ENCODE measurements at regions not wholly inside any gene's neighbourhood (a gene's known extent, or its start where the extent isn't known, plus 50 kb on each side); places are given as distances from the start of the nearest gene placed in this dataset.

DNA sequence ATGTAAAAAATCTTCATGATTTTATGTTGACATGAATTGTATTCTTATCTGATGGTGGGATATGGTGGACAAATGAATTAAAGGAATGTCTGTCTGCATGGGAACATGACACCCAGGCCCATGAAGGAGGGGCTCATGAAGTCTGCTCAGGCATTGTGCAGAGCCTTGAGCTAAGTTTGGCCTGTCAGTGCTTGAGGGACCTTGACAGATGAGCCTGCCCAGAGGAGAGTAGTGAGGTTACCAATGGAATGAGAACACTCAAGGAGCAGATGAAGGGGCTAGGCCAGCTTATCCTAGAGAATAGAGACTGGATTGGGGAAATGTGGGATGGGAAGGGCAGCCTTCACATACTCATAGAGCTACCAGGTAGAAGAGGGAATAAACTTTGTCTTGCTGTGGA lies 68.8 kb downstream of the TMX1 start:
- TF ChIP-seq, protein P1, sequence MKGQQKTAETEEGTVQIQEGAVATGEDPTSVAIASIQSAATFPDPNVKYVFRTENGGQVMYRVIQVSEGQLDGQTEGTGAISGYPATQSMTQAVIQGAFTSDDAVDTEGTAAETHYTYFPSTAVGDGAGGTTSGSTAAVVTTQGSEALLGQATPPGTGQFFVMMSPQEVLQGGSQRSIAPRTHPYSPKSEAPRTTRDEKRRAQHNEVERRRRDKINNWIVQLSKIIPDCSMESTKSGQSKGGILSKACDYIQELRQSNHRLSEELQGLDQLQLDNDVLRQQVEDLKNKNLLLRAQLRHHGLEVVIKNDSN (IDR thresholded peaks at IDR 0.05; ENCODE audit: borderline replicate concordance, low read depth): no peak
- no peak for TF ChIP-seq EZH2phosphoT487 (IDR thresholded peaks at IDR 0.05; ENCODE audit: borderline replicate concordance, low read depth)
- no peak for TF ChIP-seq POLR2AphosphoS5 (IDR thresholded peaks at IDR 0.05; ENCODE audit: low read depth, low read length)
- TF ChIP-seq, protein P2, sequence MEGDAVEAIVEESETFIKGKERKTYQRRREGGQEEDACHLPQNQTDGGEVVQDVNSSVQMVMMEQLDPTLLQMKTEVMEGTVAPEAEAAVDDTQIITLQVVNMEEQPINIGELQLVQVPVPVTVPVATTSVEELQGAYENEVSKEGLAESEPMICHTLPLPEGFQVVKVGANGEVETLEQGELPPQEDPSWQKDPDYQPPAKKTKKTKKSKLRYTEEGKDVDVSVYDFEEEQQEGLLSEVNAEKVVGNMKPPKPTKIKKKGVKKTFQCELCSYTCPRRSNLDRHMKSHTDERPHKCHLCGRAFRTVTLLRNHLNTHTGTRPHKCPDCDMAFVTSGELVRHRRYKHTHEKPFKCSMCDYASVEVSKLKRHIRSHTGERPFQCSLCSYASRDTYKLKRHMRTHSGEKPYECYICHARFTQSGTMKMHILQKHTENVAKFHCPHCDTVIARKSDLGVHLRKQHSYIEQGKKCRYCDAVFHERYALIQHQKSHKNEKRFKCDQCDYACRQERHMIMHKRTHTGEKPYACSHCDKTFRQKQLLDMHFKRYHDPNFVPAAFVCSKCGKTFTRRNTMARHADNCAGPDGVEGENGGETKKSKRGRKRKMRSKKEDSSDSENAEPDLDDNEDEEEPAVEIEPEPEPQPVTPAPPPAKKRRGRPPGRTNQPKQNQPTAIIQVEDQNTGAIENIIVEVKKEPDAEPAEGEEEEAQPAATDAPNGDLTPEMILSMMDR (IDR thresholded peaks at IDR 0.05): no peak
- TF ChIP-seq, protein P3, sequence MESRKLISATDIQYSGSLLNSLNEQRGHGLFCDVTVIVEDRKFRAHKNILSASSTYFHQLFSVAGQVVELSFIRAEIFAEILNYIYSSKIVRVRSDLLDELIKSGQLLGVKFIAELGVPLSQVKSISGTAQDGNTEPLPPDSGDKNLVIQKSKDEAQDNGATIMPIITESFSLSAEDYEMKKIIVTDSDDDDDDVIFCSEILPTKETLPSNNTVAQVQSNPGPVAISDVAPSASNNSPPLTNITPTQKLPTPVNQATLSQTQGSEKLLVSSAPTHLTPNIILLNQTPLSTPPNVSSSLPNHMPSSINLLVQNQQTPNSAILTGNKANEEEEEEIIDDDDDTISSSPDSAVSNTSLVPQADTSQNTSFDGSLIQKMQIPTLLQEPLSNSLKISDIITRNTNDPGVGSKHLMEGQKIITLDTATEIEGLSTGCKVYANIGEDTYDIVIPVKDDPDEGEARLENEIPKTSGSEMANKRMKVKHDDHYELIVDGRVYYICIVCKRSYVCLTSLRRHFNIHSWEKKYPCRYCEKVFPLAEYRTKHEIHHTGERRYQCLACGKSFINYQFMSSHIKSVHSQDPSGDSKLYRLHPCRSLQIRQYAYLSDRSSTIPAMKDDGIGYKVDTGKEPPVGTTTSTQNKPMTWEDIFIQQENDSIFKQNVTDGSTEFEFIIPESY (IDR thresholded peaks at IDR 0.05; ENCODE audit: borderline replicate concordance, low read depth): no peak
- no peak for TF ChIP-seq YY1 (IDR thresholded peaks at IDR 0.05; ENCODE audit: low read depth)
- TF ChIP-seq MEF2A (IDR thresholded peaks at IDR 0.05; ENCODE audit: borderline replicate concordance, low read depth): no peak
- no peak for TF ChIP-seq TAF1 (IDR thresholded peaks at IDR 0.05; ENCODE audit: borderline replicate concordance, low read depth, low read length)
- no peak for TF ChIP-seq MXI1 (IDR thresholded peaks at IDR 0.05; ENCODE audit: low read depth, low read length)
- TF ChIP-seq EP300 (IDR thresholded peaks at IDR 0.05; ENCODE audit: borderline replicate concordance in 1 of 2, low read depth in 1 of 2, low read length in 1 of 2): no peak
- TF ChIP-seq NRF1 (IDR thresholded peaks at IDR 0.05; ENCODE audit: low read depth, low read length): no peak

Data from SK-N-SH (cell line).